Testis (tissue), 2 donors: ENCODE measurements at regions not wholly inside any gene's neighbourhood (a gene's known extent, or its start where the extent isn't known, plus 50 kb on each side); places are given as distances from the start of the nearest gene placed in this dataset.

Source experiments
- POLR2A ChIP-seq: fragments of 450-650 bp; IDR thresholded peaks from one replicate; pipeline ENCODE4 v1.6.1; 2017; ENCODE audit warnings: antibody characterized with exemption, mild to moderate bottlenecking, moderate library complexity
- TF ChIP-seq, protein P1 (sequence below), 3 experiments: fragments of 450-650 bp in 2 of 3; fragments of 200-600 bp in 1 of 3; sonication (generic) in 1 of 3; IDR thresholded peaks; one replicate each; pipeline ENCODE4 v1.5.1; 2016 to 2019; ENCODE audit warnings: antibody characterized with exemption in 3 of 3, mild to moderate bottlenecking in 2 of 3, moderate library complexity in 1 of 3

DNA sequence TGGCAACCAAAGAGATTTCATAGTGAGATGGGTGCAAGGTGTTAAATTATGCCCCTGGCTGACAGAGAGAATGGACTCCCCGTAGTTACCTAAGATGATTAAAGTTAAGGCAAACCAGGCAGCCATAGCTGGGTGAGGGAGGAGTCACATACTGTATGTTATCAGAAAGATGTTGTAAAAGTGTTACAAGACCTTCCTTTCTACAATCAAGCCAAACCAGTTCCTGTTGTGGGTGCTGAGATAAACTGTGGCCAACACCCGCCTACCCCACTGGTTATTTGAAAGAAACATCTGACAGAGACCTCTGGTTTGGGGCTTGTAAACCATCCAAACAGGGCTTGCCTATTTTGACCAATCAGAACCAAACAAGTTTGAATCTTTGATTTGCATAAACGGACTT lies 684.7 kb upstream of the NUDT12 start:
- TF ChIP-seq, protein P1, sequence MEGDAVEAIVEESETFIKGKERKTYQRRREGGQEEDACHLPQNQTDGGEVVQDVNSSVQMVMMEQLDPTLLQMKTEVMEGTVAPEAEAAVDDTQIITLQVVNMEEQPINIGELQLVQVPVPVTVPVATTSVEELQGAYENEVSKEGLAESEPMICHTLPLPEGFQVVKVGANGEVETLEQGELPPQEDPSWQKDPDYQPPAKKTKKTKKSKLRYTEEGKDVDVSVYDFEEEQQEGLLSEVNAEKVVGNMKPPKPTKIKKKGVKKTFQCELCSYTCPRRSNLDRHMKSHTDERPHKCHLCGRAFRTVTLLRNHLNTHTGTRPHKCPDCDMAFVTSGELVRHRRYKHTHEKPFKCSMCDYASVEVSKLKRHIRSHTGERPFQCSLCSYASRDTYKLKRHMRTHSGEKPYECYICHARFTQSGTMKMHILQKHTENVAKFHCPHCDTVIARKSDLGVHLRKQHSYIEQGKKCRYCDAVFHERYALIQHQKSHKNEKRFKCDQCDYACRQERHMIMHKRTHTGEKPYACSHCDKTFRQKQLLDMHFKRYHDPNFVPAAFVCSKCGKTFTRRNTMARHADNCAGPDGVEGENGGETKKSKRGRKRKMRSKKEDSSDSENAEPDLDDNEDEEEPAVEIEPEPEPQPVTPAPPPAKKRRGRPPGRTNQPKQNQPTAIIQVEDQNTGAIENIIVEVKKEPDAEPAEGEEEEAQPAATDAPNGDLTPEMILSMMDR (IDR thresholded peaks at IDR 0.05) = no peak
- no peak for TF ChIP-seq POLR2A
